HCT116 (cell line): ENCODE measurements at regions not wholly inside any gene's neighbourhood (a gene's known extent, or its start where the extent isn't known, plus 50 kb on each side); places are given as distances from the start of the nearest gene placed in this dataset.
"Not testable (repeated sequence)": the region's sequence is repeated elsewhere in the genome, so short reads cannot be mapped to it uniquely, and the experiment has no call there.

Experiments
- ATAC-seq: fragments of 200-7000 bp; cut with Tn5 transposase; 2 replicates; pipeline ENCODE4 v1.9.1; 2020; ENCODE audit warnings: mild to moderate bottlenecking, moderate library complexity
- BruUV-seq: library from RNA; stranded (reverse); fragments of 400-500 nt; replicated peaks from 2 replicates; lab custom pipeline; 2021; lab: Mats Ljungman, UMichigan
- CTCF ChIA-PET: fragments of 300-600 bp; sonication (Branson Sonifier 250); formaldehyde crosslinking; loops from one replicate; lab custom pipeline; 2021; ENCODE audit warnings: antibody characterized with exemption; lab: Charles Lee
- POLR2A ChIA-PET: fragments of 300-600, 350-600 bp; sonication (Branson Sonifier 250); formaldehyde crosslinking; loops from one replicate; lab custom pipeline; 2021; ENCODE audit warnings: antibody characterized with exemption; lab: Charles Lee
- RAD21 ChIA-PET, 2 experiments: fragments of 300-600 bp; sonication (Branson Sonifier 250); formaldehyde crosslinking; loops; one replicate each; lab custom pipeline; 2023; ENCODE audit warnings: low total read pairs in 2 of 2; ENCODE audit not compliant: uncharacterized antibody in 2 of 2, unreplicated experiment in 2 of 2, low non-redundant PET in 1 of 2; lab: Charles Lee
- DNase-seq: peaks from one replicate; pipeline ENCODE4 v3.0.0-alpha.2; 2010; ENCODE audit warnings: low read depth, low spot score
- H2AFZ ChIP-seq: fragments of 200-600 bp; shearing (Covaris generic), sonication (generic); 2 replicates; pipeline ENCODE4 v1.6.1; 2017; ENCODE audit warnings: low read depth, mixed run types, mixed read lengths, antibody characterized with exemption, low read length; ENCODE audit not compliant: poor library complexity, severe bottlenecking
- H3K27ac ChIP-seq: 2 replicates; pipeline ENCODE4 v1.5.1; 2012; ENCODE audit warnings: low read depth, low read length
- H3K27me3 ChIP-seq: fragments of 200-600 bp; sonication (generic); 2 replicates; pipeline ENCODE4 v1.6.1; 2016; ENCODE audit warnings: mixed run types, low read length, mixed read lengths; ENCODE audit not compliant: insufficient read depth
- H3K36me3 ChIP-seq, 2 experiments: fragments of 200-500 bp in 1 of 2; fragments of 200-600 bp in 1 of 2; sonication (Bioruptor generic) in 1 of 2; sonication (generic) in 1 of 2; 2 replicates each; pipeline versions ENCODE4 v1.5.1 to v1.6.1; 2014 to 2016; ENCODE audit warnings: low read length in 2 of 2, inconsistent platforms in 1 of 2, mixed read lengths in 1 of 2, mixed run types in 1 of 2; ENCODE audit not compliant: insufficient read depth in 2 of 2, control insufficient read depth in 1 of 2
- H3K4me1 ChIP-seq, 2 experiments: fragments of 200-600 bp in 1 of 2; sonication (generic) in 1 of 2; 2 replicates each; pipeline versions ENCODE4 v1.5.1 to v1.6.1; 2012 to 2017; ENCODE audit warnings: low read length in 2 of 2, inconsistent platforms in 1 of 2, mild to moderate bottlenecking in 1 of 2, mixed read lengths in 1 of 2, mixed run types in 1 of 2, moderate library complexity in 1 of 2; ENCODE audit not compliant: insufficient read depth in 2 of 2, control insufficient read depth in 1 of 2
- H3K4me2 ChIP-seq: fragments of 200-600 bp; sonication (generic); 2 replicates; pipeline ENCODE4 v1.6.1; 2017; ENCODE audit warnings: mixed run types, low read length, mixed read lengths
- H3K4me3 ChIP-seq, 2 experiments: fragments of 200-600 bp in 1 of 2; sonication (generic) in 1 of 2; replicated peaks in 1 of 2; 2 replicates each; pipeline ENCODE4 v1.5.1; 2011 to 2016; ENCODE audit warnings: low read length in 2 of 2, control low read depth in 1 of 2, low read depth in 1 of 2, mild to moderate bottlenecking in 1 of 2, mixed read lengths in 1 of 2, mixed run types in 1 of 2
- H3K79me2 ChIP-seq: fragments of 200-600 bp; sonication (generic); 2 replicates; pipeline ENCODE4 v1.6.1; 2017; ENCODE audit warnings: mild to moderate bottlenecking, mixed run types, low read length, moderate library complexity, mixed read lengths; ENCODE audit not compliant: insufficient read depth
- H3K9ac ChIP-seq: fragments of 200-600 bp; sonication (generic); 2 replicates; pipeline ENCODE4 v1.6.1; 2016; ENCODE audit warnings: low read length, mixed read lengths
- H3K9me2 ChIP-seq: fragments of 200-600 bp; sonication (generic), shearing (Covaris generic); 2 replicates; pipeline ENCODE4 v1.6.1; 2017; ENCODE audit warnings: mixed run types, mild to moderate bottlenecking, moderate library complexity; ENCODE audit not compliant: insufficient read depth
- H3K9me3 ChIP-seq, 2 experiments: fragments of 200-500 bp in 1 of 2; fragments of 200-600 bp in 1 of 2; sonication (Bioruptor generic) in 1 of 2; sonication (generic) in 1 of 2; 2 replicates each; pipeline ENCODE4 v1.6.1; 2014 to 2017; ENCODE audit warnings: low read length in 2 of 2, mixed read lengths in 2 of 2, inconsistent platforms in 1 of 2, low read depth in 1 of 2, mild to moderate bottlenecking in 1 of 2, mixed run types in 1 of 2, moderate library complexity in 1 of 2; ENCODE audit not compliant: control insufficient read depth in 1 of 2, insufficient read depth in 1 of 2
- H4K20me1 ChIP-seq: fragments of 200-600 bp; sonication (generic), shearing (Covaris generic); 2 replicates; pipeline ENCODE4 v1.6.1; 2017; ENCODE audit warnings: mixed run types, mild to moderate bottlenecking, moderate library complexity; ENCODE audit not compliant: insufficient read depth
- CBX3 ChIP-seq: IDR thresholded peaks from 2 replicates; pipeline ENCODE4 v1.6.1; 2012; ENCODE audit warnings: low read depth
- CEBPB ChIP-seq: IDR thresholded peaks from 2 replicates; pipeline ENCODE4 v1.6.1; 2012; ENCODE audit warnings: low read depth
- EGR1 ChIP-seq: IDR thresholded peaks from 2 replicates; pipeline ENCODE4 v1.6.1; 2012; ENCODE audit warnings: low read depth
- ELF1 ChIP-seq: IDR thresholded peaks from 2 replicates; pipeline ENCODE4 v1.6.1; 2012; ENCODE audit warnings: low read depth, borderline replicate concordance
- EZH2phosphoT487 ChIP-seq: fragments of 200-600 bp; IDR thresholded peaks from 2 replicates; pipeline ENCODE4 v1.6.1; 2018; ENCODE audit warnings: antibody characterized with exemption, borderline replicate concordance
- FOSL1 ChIP-seq: IDR thresholded peaks from 2 replicates; pipeline ENCODE4 v1.6.1; 2012; ENCODE audit warnings: low read depth
- POLR2A ChIP-seq: IDR thresholded peaks from 2 replicates; pipeline ENCODE4 v1.7.0; 2011; ENCODE audit warnings: borderline replicate concordance; ENCODE audit not compliant: insufficient read depth, insufficient read length; ENCODE audit errors: extremely low read depth
- POLR2AphosphoS5 ChIP-seq: IDR thresholded peaks from 2 replicates; pipeline ENCODE4 v1.6.1; 2011; ENCODE audit warnings: mild to moderate bottlenecking, low read depth, low read length, moderate library complexity
- SIN3A ChIP-seq: IDR thresholded peaks from 2 replicates; pipeline ENCODE4 v1.6.1; 2012; ENCODE audit warnings: low read depth
- SP1 ChIP-seq: IDR thresholded peaks from 2 replicates; pipeline ENCODE4 v1.6.1; 2012; ENCODE audit warnings: low read depth
- SRF ChIP-seq: IDR thresholded peaks from 2 replicates; pipeline ENCODE4 v1.6.1; 2012; ENCODE audit warnings: low read depth
- TCF7L2 ChIP-seq: IDR thresholded peaks from 2 replicates; pipeline ENCODE4 v1.7.0; 2011; ENCODE audit warnings: borderline replicate concordance, inconsistent platforms; ENCODE audit not compliant: insufficient read depth, insufficient read length; ENCODE audit errors: extremely low read depth
- YY1 ChIP-seq: IDR thresholded peaks from 2 replicates; pipeline ENCODE4 v1.6.1; 2011; ENCODE audit warnings: low read length, low read depth, moderate library complexity, mild to moderate bottlenecking; ENCODE audit not compliant: insufficient replicate concordance; ENCODE audit errors: extremely low read depth
- ZFX ChIP-seq: fragments of 450-650 bp; IDR thresholded peaks from 2 replicates; pipeline ENCODE4 v1.6.1; 2017
- ZNF274 ChIP-seq: fragments of 200-500 bp; sonication (Bioruptor generic); IDR thresholded peaks from 2 replicates; pipeline ENCODE4 v1.6.1; 2014; ENCODE audit warnings: mild to moderate bottlenecking, low read depth, low read length, inconsistent platforms
- intact Hi-C: fragments of 100-400 bp; cut with micrococcal nuclease; formaldehyde crosslinking; loops from 2 replicates; pipeline ENCODE4 v1.10.0; 2022
- TF ChIP-seq, protein P1 (sequence below): IDR thresholded peaks from 2 replicates; pipeline ENCODE4 v1.6.1; 2012
- TF ChIP-seq, protein P2 (sequence below), 3 experiments: fragments of 200-600 bp in 1 of 3; sonication (generic) in 1 of 3; IDR thresholded peaks in 2 of 3; conservative IDR thresholded peaks in 1 of 3; 2 replicates each; pipeline ENCODE4 v1.5.1; 2012 to 2017; ENCODE audit warnings: low read depth in 2 of 3, low read length in 2 of 3, antibody characterized with exemption in 1 of 3, borderline replicate concordance in 1 of 3, control low read depth in 1 of 3, mild to moderate bottlenecking in 1 of 3, mixed read lengths in 1 of 3, mixed run types in 1 of 3, moderate library complexity in 1 of 3; ENCODE audit not compliant: insufficient read depth in 1 of 3

DNA sequence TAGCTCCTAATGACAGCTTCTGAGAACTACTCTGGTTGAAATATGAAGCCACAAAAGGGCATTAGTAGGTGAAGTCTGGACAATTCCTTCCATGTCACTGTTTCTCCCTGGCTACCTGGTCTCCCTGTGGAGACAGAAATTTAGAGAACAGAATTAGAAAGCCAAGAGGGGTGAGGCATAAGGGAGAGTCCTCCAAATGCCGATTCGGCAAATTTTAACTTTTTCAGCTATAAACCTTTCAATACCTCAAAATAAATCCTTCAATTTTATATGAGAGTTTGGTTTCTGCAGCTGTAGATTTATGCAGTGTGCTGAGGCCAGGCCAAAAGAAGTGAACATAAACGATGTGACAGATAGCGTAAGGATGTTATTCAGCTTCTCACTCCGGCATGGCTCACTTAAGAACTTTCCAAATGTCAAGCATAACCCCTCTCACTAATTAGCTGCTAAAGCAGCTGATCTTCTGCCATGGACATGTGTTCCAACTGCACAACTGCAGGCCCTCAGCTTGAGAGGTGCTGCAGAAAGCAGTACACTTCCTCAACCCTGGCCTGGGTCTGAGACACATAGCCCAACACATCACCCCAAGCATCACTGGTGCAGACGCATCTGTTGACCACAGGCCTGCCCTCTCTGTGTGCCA is 247.9 kb upstream of the SOX9 start:
- H3K4me1 ChIP-seq = peaks cover 3 to 4% of the 10 kb centered on the region in 2 experiments; a peak in 2 of 4 replicates
- no peak overlapping the region for H3K9ac ChIP-seq
- H4K20me1 ChIP-seq = no peaks in the 10 kb centered on the region
- H3K27ac ChIP-seq = no peak overlapping the region
- no peak overlapping the region for H2AFZ ChIP-seq
- POLR2A ChIA-PET = no interaction called here
- RAD21 ChIA-PET = no interaction called here
- no peaks in the 10 kb centered on the region for H3K36me3 ChIP-seq
- no peaks in the 10 kb centered on the region for H3K9me3 ChIP-seq
- TF ChIP-seq, protein P1, sequence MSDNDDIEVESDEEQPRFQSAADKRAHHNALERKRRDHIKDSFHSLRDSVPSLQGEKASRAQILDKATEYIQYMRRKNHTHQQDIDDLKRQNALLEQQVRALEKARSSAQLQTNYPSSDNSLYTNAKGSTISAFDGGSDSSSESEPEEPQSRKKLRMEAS = no peak
- TF ChIP-seq SRF (no peak), YY1 (no peak), FOSL1 (no peak), ZFX (no peak), SP1 (no peak), ELF1 (no peak), CEBPB (no peak), POLR2A (no peak), TCF7L2 (no peak), EGR1 (no peak), ZNF274 (no peak), POLR2AphosphoS5 (no peak), SIN3A (no peak), EZH2phosphoT487 (no peak), CBX3 (no peak)
- TF ChIP-seq, protein P2, sequence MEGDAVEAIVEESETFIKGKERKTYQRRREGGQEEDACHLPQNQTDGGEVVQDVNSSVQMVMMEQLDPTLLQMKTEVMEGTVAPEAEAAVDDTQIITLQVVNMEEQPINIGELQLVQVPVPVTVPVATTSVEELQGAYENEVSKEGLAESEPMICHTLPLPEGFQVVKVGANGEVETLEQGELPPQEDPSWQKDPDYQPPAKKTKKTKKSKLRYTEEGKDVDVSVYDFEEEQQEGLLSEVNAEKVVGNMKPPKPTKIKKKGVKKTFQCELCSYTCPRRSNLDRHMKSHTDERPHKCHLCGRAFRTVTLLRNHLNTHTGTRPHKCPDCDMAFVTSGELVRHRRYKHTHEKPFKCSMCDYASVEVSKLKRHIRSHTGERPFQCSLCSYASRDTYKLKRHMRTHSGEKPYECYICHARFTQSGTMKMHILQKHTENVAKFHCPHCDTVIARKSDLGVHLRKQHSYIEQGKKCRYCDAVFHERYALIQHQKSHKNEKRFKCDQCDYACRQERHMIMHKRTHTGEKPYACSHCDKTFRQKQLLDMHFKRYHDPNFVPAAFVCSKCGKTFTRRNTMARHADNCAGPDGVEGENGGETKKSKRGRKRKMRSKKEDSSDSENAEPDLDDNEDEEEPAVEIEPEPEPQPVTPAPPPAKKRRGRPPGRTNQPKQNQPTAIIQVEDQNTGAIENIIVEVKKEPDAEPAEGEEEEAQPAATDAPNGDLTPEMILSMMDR (IDR thresholded peaks at IDR 0.05 in 2 of 3, conservative IDR thresholded peaks at IDR 0.05 in 1 of 3; ENCODE audit: borderline replicate concordance in 1 of 3, insufficient read depth in 1 of 3, low read depth in 2 of 3, low read length in 2 of 3) = no peak
- H3K27me3 ChIP-seq = no peaks in the 10 kb centered on the region
- ATAC-seq (no peak), DNase-seq (no peak)
- CTCF ChIA-PET = no interaction called here
- H3K79me2 ChIP-seq = no peaks in the 10 kb centered on the region
- no peak overlapping the region for H3K4me3 ChIP-seq
- no peak overlapping the region for H3K4me2 ChIP-seq
- no peaks in the 10 kb centered on the region for H3K9me2 ChIP-seq
- BruUV-seq = no TSS peak
- intact Hi-C loops = no loop called here

DNA sequence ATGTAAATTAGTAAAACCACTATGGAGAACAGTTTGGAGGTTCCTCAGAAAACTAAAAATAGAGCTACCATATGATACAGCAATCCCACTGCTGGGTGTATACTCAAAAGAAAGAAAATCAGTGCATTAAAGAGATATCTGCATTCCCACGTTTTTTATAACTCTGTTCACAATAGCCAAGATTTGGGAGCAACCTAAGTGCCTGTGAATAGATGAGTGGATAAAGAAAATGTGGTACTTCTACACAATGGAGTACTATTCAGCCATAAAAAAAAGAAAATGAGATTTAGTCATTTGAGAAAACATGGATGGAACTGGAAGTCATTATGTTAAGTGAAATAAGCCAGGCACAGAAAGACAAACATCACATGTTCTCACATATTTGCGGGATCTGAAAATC is 246.0 kb upstream of the SOX9 start:
- H2AFZ ChIP-seq, CTCF ChIA-PET, RAD21 ChIA-PET, ATAC-seq, POLR2A ChIA-PET, BruUV-seq, H3K36me3 ChIP-seq, H3K79me2 ChIP-seq, H3K9me2 ChIP-seq, H3K27ac ChIP-seq, DNase-seq, H3K27me3 ChIP-seq, H3K4me2 ChIP-seq, H3K4me3 ChIP-seq, H4K20me1 ChIP-seq, H3K9me3 ChIP-seq, H3K4me1 ChIP-seq, intact Hi-C loops, H3K9ac ChIP-seq: not testable (repeated sequence)
